PC-9 (cell line): ENCODE measurements at regions not wholly inside any gene's neighbourhood (a gene's known extent, or its start where the extent isn't known, plus 50 kb on each side); places are given as distances from the start of the nearest gene placed in this dataset.

Experiments
- EZH2 ChIP-seq: fragments of 200-600 bp; sonication (generic); IDR thresholded peaks from 2 replicates; pipeline ENCODE4 v1.8.0; 2017; ENCODE audit warnings: antibody characterized with exemption, low read depth
- TF ChIP-seq, protein P1 (sequence below): fragments of 200-600 bp; sonication (generic); conservative IDR thresholded peaks from 2 replicates; pipeline ENCODE4 v1.6.1; 2017; ENCODE audit warnings: mixed run types, antibody characterized with exemption, mild to moderate bottlenecking, moderate library complexity

DNA sequence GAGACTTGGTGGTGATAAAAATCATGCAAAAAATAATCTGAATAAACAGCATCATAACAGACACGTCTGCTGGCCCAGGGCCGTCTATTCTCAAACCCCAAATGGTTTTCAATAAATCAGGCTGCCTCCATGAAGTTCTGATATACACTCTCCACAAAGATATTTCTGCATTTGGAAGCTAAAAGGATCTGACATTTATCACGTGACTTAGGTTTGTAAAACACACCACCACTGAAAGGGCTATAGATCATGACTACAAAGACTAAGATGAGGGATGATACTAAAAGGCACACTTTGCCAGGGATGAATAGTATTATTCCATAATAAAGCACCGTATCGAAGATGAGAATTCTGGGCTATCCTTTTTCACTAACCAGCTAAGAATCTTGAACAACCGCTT, 67.6 kb upstream of the ADAMTS18 start:
- no peak for TF ChIP-seq EZH2
- TF ChIP-seq, protein P1, sequence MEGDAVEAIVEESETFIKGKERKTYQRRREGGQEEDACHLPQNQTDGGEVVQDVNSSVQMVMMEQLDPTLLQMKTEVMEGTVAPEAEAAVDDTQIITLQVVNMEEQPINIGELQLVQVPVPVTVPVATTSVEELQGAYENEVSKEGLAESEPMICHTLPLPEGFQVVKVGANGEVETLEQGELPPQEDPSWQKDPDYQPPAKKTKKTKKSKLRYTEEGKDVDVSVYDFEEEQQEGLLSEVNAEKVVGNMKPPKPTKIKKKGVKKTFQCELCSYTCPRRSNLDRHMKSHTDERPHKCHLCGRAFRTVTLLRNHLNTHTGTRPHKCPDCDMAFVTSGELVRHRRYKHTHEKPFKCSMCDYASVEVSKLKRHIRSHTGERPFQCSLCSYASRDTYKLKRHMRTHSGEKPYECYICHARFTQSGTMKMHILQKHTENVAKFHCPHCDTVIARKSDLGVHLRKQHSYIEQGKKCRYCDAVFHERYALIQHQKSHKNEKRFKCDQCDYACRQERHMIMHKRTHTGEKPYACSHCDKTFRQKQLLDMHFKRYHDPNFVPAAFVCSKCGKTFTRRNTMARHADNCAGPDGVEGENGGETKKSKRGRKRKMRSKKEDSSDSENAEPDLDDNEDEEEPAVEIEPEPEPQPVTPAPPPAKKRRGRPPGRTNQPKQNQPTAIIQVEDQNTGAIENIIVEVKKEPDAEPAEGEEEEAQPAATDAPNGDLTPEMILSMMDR = no peak
